ENCODE measurements at regions not wholly inside any gene's neighbourhood (a gene's known extent, or its start where the extent isn't known, plus 50 kb on each side); places are given as distances from the start of the nearest gene placed in this dataset.

DNA sequence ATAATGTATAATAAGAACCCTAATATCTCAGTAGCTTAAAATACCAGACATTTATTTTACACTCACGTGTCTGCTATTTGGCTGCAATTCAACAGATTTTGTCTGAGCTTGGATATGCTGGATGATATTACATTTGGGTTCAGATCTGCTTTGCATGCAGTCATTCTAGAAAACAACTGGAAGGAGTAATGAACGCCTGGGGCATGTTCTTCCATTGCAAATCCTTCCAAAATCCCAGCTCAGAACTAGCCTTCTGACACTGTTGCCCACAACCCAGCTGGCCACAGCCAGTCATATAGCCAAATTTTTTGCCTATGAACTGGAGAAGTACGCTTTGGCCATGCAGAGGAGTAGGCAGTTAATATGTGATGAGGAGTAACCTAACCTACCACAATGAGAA, 597.8 kb upstream of the VRK2 start:
- intact Hi-C loops (cut with micrococcal nuclease; ENCODE audit: unreplicated experiment): no loop called here
- Mint-ChIP-seq H3K4me3 (ENCODE audit: low read depth, unreplicated experiment) (no peak overlapping the region), H3K9me3 (ENCODE audit: low read depth, unreplicated experiment) (no peaks in the 10 kb centered on the region), H3K27me3 (ENCODE audit: unreplicated experiment) (no peaks in the 10 kb centered on the region), H3K36me3 (ENCODE audit: insufficient read depth, unreplicated experiment) (no peaks in the 10 kb centered on the region), H3K27ac (ENCODE audit: unreplicated experiment) (no peak overlapping the region), H3K4me1 (ENCODE audit: low read depth, unreplicated experiment) (no peaks in the 10 kb centered on the region)
- CTCF ChIA-PET: no interaction called here
- BruUV-seq (replicated peaks): no TSS peak
- TF ChIP-seq, protein P1, sequence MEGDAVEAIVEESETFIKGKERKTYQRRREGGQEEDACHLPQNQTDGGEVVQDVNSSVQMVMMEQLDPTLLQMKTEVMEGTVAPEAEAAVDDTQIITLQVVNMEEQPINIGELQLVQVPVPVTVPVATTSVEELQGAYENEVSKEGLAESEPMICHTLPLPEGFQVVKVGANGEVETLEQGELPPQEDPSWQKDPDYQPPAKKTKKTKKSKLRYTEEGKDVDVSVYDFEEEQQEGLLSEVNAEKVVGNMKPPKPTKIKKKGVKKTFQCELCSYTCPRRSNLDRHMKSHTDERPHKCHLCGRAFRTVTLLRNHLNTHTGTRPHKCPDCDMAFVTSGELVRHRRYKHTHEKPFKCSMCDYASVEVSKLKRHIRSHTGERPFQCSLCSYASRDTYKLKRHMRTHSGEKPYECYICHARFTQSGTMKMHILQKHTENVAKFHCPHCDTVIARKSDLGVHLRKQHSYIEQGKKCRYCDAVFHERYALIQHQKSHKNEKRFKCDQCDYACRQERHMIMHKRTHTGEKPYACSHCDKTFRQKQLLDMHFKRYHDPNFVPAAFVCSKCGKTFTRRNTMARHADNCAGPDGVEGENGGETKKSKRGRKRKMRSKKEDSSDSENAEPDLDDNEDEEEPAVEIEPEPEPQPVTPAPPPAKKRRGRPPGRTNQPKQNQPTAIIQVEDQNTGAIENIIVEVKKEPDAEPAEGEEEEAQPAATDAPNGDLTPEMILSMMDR (IDR thresholded peaks at IDR 0.05; ENCODE audit: unreplicated experiment): no peak
- no peak for DNase-seq

DNA sequence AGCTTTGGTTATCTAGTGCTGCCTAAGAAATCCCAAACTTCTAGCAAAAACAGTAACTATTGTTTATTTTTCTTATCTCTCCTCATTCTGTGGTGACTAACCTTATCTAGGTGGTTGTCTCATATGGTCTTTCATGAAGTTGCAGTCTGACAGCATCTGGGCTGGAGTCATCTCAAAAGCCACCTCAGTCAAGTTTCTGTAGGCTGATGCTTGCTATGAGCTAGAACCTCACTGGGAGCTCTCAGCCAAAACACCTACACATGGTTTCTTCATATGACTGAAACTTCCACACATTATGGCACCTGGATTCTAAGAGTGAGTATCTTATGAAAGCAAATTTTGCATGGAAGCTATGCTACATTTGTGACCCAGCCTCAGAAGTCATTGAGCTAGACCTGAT, 596.4 kb upstream of the VRK2 start:
- no TSS peak for BruUV-seq (replicated peaks)
- TF ChIP-seq, protein P1 (IDR thresholded peaks at IDR 0.05; ENCODE audit: unreplicated experiment): no peak
- Mint-ChIP-seq H3K9me3 (ENCODE audit: low read depth, unreplicated experiment) (no peaks in the 10 kb centered on the region), H3K36me3 (ENCODE audit: insufficient read depth, unreplicated experiment) (no peaks in the 10 kb centered on the region), H3K4me3 (ENCODE audit: low read depth, unreplicated experiment) (no peak overlapping the region), H3K4me1 (ENCODE audit: low read depth, unreplicated experiment) (no peaks in the 10 kb centered on the region), H3K27ac (ENCODE audit: unreplicated experiment) (no peak overlapping the region), H3K27me3 (ENCODE audit: unreplicated experiment) (no peaks in the 10 kb centered on the region)
- no peak for DNase-seq
- CTCF ChIA-PET: no interaction called here
- intact Hi-C loops (cut with micrococcal nuclease; ENCODE audit: unreplicated experiment): no loop called here

DNA sequence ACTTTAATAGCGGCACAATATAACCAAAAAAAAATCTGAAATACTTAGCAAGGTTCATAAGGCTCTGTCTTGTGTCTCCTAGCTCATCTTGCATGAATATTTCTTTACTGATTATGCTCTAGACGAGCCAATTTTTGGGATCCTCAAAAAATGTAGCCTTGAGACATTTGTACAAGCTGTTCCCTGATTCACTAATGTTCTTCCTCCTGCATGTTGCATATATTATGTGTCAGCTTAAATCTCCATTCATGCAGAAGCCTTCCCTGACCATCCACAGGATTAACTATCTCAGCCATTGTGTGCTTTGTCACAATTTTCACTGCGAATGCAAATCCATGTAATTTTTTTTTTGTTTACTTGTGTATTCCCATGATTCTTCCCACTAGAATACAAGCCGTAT, 594.0 kb upstream of the VRK2 start:
- no peaks in the 10 kb centered on the region for H3K27me3 Mint-ChIP-seq (ENCODE audit: unreplicated experiment)
- no peaks in the 10 kb centered on the region for H3K36me3 Mint-ChIP-seq (ENCODE audit: insufficient read depth, unreplicated experiment)
- no peak overlapping the region for H3K27ac Mint-ChIP-seq (ENCODE audit: unreplicated experiment)
- H3K9me3 Mint-ChIP-seq (ENCODE audit: low read depth, unreplicated experiment): no peaks in the 10 kb centered on the region
- TF ChIP-seq, protein P1 (IDR thresholded peaks at IDR 0.05; ENCODE audit: unreplicated experiment): no peak
- no peak for DNase-seq
- CTCF ChIA-PET: no interaction called here
- H3K4me3 Mint-ChIP-seq (ENCODE audit: low read depth, unreplicated experiment): no peak overlapping the region
- no peaks in the 10 kb centered on the region for H3K4me1 Mint-ChIP-seq (ENCODE audit: low read depth, unreplicated experiment)
- BruUV-seq (replicated peaks): no TSS peak
- intact Hi-C loops (cut with micrococcal nuclease; ENCODE audit: unreplicated experiment): no loop called here

DNA sequence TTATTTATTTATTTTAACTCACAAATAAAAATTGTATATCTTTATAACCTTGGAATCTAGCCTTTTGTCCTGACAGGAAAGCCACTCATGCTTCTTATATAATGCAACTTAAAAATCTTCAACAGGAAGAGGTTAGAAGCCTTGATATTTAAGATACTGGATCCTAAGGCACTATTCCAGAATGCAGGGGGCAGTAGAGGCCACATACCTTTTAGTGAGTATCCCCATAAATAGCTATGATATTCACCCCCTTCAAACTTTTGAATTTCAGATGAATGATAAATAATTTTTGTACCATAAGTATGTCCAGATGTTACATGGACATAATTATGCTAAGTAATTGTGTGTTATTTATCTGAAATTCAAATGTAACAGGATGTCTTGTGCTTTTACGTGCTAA, 592.7 kb upstream of the VRK2 start:
- H3K9me3 Mint-ChIP-seq (ENCODE audit: low read depth, unreplicated experiment): no peaks in the 10 kb centered on the region
- CTCF ChIA-PET: no interaction called here
- no peak overlapping the region for H3K4me3 Mint-ChIP-seq (ENCODE audit: low read depth, unreplicated experiment)
- H3K36me3 Mint-ChIP-seq (ENCODE audit: insufficient read depth, unreplicated experiment): no peaks in the 10 kb centered on the region
- intact Hi-C loops (cut with micrococcal nuclease; ENCODE audit: unreplicated experiment): no loop called here
- no peak overlapping the region for H3K27ac Mint-ChIP-seq (ENCODE audit: unreplicated experiment)
- H3K4me1 Mint-ChIP-seq (ENCODE audit: low read depth, unreplicated experiment): no peaks in the 10 kb centered on the region
- H3K27me3 Mint-ChIP-seq (ENCODE audit: unreplicated experiment): no peaks in the 10 kb centered on the region
- no TSS peak for BruUV-seq (replicated peaks)
- no peak for DNase-seq
- TF ChIP-seq, protein P1 (IDR thresholded peaks at IDR 0.05; ENCODE audit: unreplicated experiment): no peak

All from Calu3 (cell line).